ENCODE measurements at regions not wholly inside any gene's neighbourhood (a gene's known extent, or its start where the extent isn't known, plus 50 kb on each side); places are given as distances from the start of the nearest gene placed in this dataset.

- DNase-seq: no peak
- intact Hi-C loops (cut with DNase I): no loop called here
- no peaks in the 10 kb centered on the region for H3K9me3 ChIP-seq
- H3K27ac ChIP-seq: no peak overlapping the region
- no peak overlapping the region for H3K4me3 ChIP-seq
- no peaks in the 10 kb centered on the region for H3K4me1 ChIP-seq (ENCODE audit: insufficient read depth)
- WGBS, 3 donors: 90 to 95% (median 93%) methylated on average over 2 of the region's 2 CpGs
- no peaks in the 10 kb centered on the region for H3K27me3 ChIP-seq
- H3K36me3 ChIP-seq: no peaks in the 10 kb centered on the region
- TF ChIP-seq POLR2A (IDR thresholded peaks at IDR 0.05) (no peak), EP300 (IDR thresholded peaks at IDR 0.05) (no peak), CTCF (IDR thresholded peaks at IDR 0.05) (no peak)
Observed at GRCh38 chr1:106027871-106028270, 1028.6 kb upstream of the PRMT6 start.

- Histone ChIP-seq H3K27me3 (no peaks in the 10 kb centered on the region), H3K4me1 (ENCODE audit: insufficient read depth) (no peaks in the 10 kb centered on the region), H3K27ac (no peak overlapping the region), H3K4me3 (no peak overlapping the region), H3K9me3 (no peaks in the 10 kb centered on the region), H3K36me3 (no peaks in the 10 kb centered on the region)
- DNase-seq: no peak
- intact Hi-C loops (cut with DNase I): no loop called here
- no peak for TF ChIP-seq POLR2A (IDR thresholded peaks at IDR 0.05)
Observed at GRCh38 chr1:106037526-106037925, 1018.9 kb upstream of the PRMT6 start.

- Histone ChIP-seq H3K9me3 (no peaks in the 10 kb centered on the region), H3K27me3 (no peaks in the 10 kb centered on the region), H3K4me3 (no peak overlapping the region), H3K36me3 (no peaks in the 10 kb centered on the region), H3K4me1 (ENCODE audit: insufficient read depth) (no peaks in the 10 kb centered on the region), H3K27ac (no peak overlapping the region)
- TF ChIP-seq CTCF (IDR thresholded peaks at IDR 0.05): no peak
- TF ChIP-seq EP300 (IDR thresholded peaks at IDR 0.05): no peak
- no peak for TF ChIP-seq POLR2A (IDR thresholded peaks at IDR 0.05)
- intact Hi-C loops (cut with DNase I): no loop called here
- DNase-seq: no peak
- WGBS, 3 donors: 85 to 88% (median 87%) methylated on average over 1 of the region's 1 CpG
Observed at GRCh38 chr1:106038260-106038659, 1018.2 kb upstream of the PRMT6 start.

- WGBS, 3 donors: 95 to 98% (median 95%) methylated on average over 2 of the region's 2 CpGs
- intact Hi-C loops (cut with DNase I): no loop called here
- H3K4me1 ChIP-seq (ENCODE audit: insufficient read depth): no peaks in the 10 kb centered on the region
Observed at GRCh38 chr1:106043971-106044370, 1012.5 kb upstream of the PRMT6 start.

GRCh38 chr1:106047210-106047609 lies 1009.3 kb upstream of the PRMT6 start:
- H3K36me3 ChIP-seq: no peaks in the 10 kb centered on the region
- intact Hi-C loops (cut with DNase I): no loop called here
- no peak for DNase-seq
- H3K4me1 ChIP-seq (ENCODE audit: insufficient read depth): no peaks in the 10 kb centered on the region
- H3K27me3 ChIP-seq: no peaks in the 10 kb centered on the region
- H3K9me3 ChIP-seq: no peaks in the 10 kb centered on the region
- no peak for TF ChIP-seq CTCF (IDR thresholded peaks at IDR 0.05)
- no peak for TF ChIP-seq POLR2A (IDR thresholded peaks at IDR 0.05)
- TF ChIP-seq EP300 (IDR thresholded peaks at IDR 0.05): no peak
- no peak overlapping the region for H3K4me3 ChIP-seq
- no peak overlapping the region for H3K27ac ChIP-seq
- WGBS, 3 donors: 65 to 73% (median 70%) methylated on average over 3 of the region's 3 CpGs

More at GRCh38 chr1:106043971-106044370, 1012.5 kb upstream of the PRMT6 start:
- H3K4me3 ChIP-seq: no peak overlapping the region
- H3K27me3 ChIP-seq: no peaks in the 10 kb centered on the region
- H3K9me3 ChIP-seq: no peaks in the 10 kb centered on the region
- H3K27ac ChIP-seq: no peak overlapping the region
- no peak for DNase-seq
- no peaks in the 10 kb centered on the region for H3K36me3 ChIP-seq
- TF ChIP-seq CTCF (IDR thresholded peaks at IDR 0.05): no peak
